ENCODE measurements at regions not wholly inside any gene's neighbourhood (a gene's known extent, or its start where the extent isn't known, plus 50 kb on each side); places are given as distances from the start of the nearest gene placed in this dataset.

DNA sequence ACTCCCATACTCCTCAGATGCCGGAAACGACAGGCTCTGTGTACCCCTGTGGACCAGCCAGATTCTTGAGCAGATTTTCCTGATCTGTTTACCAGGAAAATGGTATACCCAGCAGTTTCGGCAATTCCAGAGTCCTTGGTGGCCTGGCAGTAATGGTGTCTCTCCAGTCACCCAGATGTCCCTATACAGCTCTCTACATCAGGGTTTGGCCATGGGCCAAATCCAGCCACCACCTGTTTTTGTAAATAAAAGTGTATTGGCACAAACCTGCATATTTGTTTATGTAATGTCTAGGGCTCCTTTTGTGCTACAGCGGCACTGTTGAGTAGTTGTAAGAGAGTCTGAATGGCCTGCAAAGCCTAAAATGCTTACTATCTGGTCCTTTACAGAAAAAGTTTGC lies 491.3 kb downstream of the RPS24 start:
- H3K4me1 Mint-ChIP-seq (ENCODE audit: low read depth, unreplicated experiment): peaks cover 15% of the 10 kb centered on the region
- CTCF ChIA-PET: no interaction called here
- peaks cover 50% of the 10 kb centered on the region for H3K27me3 Mint-ChIP-seq (ENCODE audit: unreplicated experiment)
- no peak overlapping the region for H3K27ac Mint-ChIP-seq (ENCODE audit: unreplicated experiment)
- BruUV-seq (replicated peaks): no TSS peak
- TF ChIP-seq, protein P1, sequence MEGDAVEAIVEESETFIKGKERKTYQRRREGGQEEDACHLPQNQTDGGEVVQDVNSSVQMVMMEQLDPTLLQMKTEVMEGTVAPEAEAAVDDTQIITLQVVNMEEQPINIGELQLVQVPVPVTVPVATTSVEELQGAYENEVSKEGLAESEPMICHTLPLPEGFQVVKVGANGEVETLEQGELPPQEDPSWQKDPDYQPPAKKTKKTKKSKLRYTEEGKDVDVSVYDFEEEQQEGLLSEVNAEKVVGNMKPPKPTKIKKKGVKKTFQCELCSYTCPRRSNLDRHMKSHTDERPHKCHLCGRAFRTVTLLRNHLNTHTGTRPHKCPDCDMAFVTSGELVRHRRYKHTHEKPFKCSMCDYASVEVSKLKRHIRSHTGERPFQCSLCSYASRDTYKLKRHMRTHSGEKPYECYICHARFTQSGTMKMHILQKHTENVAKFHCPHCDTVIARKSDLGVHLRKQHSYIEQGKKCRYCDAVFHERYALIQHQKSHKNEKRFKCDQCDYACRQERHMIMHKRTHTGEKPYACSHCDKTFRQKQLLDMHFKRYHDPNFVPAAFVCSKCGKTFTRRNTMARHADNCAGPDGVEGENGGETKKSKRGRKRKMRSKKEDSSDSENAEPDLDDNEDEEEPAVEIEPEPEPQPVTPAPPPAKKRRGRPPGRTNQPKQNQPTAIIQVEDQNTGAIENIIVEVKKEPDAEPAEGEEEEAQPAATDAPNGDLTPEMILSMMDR (IDR thresholded peaks at IDR 0.05; ENCODE audit: unreplicated experiment): no peak
- intact Hi-C loops (cut with micrococcal nuclease; ENCODE audit: unreplicated experiment): loop anchor here (10.0 kb wide), 1 partner anchor 480 kb away; no protein-coding TSS in a partner anchor
- no peaks in the 10 kb centered on the region for H3K9me3 Mint-ChIP-seq (ENCODE audit: low read depth, unreplicated experiment)
- no peak for DNase-seq
- no peak overlapping the region for H3K4me3 Mint-ChIP-seq (ENCODE audit: low read depth, unreplicated experiment)
- H3K36me3 Mint-ChIP-seq (ENCODE audit: insufficient read depth, unreplicated experiment): no peaks in the 10 kb centered on the region

DNA sequence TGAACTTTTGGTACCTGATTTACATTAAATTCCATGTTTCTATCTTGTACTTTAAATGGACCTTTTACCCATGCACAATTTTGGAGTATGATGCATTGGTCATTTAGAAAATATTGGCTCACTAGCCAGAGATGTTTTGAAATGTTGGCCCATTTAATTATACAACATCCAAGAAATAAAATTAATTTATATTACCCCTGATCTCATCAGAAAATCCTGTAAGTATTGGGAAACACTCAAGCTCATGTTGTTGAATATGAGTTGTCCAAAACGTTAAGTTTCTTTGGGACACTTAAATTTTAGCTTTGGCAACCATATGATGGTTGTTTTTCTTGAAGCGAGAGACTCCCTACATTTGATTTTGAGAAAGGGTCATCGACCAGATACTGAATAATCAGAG lies 492.7 kb downstream of the RPS24 start:
- H3K27me3 Mint-ChIP-seq (ENCODE audit: unreplicated experiment): peaks cover 52% of the 10 kb centered on the region
- H3K4me1 Mint-ChIP-seq (ENCODE audit: low read depth, unreplicated experiment): peaks cover 9% of the 10 kb centered on the region
- TF ChIP-seq, protein P1 (IDR thresholded peaks at IDR 0.05; ENCODE audit: unreplicated experiment): no peak
- H3K9me3 Mint-ChIP-seq (ENCODE audit: low read depth, unreplicated experiment): no peaks in the 10 kb centered on the region
- intact Hi-C loops (cut with micrococcal nuclease; ENCODE audit: unreplicated experiment): loop anchor here (10.0 kb wide), 1 partner anchor 482 kb away; no protein-coding TSS in a partner anchor
- DNase-seq: no peak
- H3K27ac Mint-ChIP-seq (ENCODE audit: unreplicated experiment): no peak overlapping the region
- CTCF ChIA-PET: no interaction called here
- H3K4me3 Mint-ChIP-seq (ENCODE audit: low read depth, unreplicated experiment): no peak overlapping the region
- H3K36me3 Mint-ChIP-seq (ENCODE audit: insufficient read depth, unreplicated experiment): no peaks in the 10 kb centered on the region
- no TSS peak for BruUV-seq (replicated peaks)

DNA sequence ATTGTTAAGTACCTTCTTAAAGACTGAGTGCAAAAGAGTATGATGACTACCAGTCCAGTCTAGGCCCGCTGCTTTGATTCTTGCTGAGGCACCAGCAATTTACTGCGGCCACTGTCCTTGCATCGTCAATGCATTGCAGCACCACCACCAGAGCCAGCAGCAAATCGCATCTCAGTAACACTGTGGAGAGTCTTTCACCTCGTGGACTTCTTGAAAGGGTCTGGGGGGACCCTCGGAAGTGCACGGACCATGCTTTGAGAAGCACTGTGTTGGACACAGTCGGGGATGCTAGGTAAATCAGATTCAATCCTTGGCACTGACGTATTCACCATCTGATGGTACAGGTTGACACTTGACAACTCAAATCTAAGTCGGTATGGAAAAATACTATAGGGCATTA lies 493.6 kb downstream of the RPS24 start:
- peaks cover 57% of the 10 kb centered on the region for H3K27me3 Mint-ChIP-seq (ENCODE audit: unreplicated experiment)
- no peaks in the 10 kb centered on the region for H3K36me3 Mint-ChIP-seq (ENCODE audit: insufficient read depth, unreplicated experiment)
- no peak overlapping the region for H3K4me3 Mint-ChIP-seq (ENCODE audit: low read depth, unreplicated experiment)
- TF ChIP-seq, protein P1 (IDR thresholded peaks at IDR 0.05; ENCODE audit: unreplicated experiment): no peak
- intact Hi-C loops (cut with micrococcal nuclease; ENCODE audit: unreplicated experiment): loop anchor here (10.0 kb wide), 1 partner anchor 482 kb away; no protein-coding TSS in a partner anchor
- H3K9me3 Mint-ChIP-seq (ENCODE audit: low read depth, unreplicated experiment): no peaks in the 10 kb centered on the region
- peaks cover 3% of the 10 kb centered on the region for H3K4me1 Mint-ChIP-seq (ENCODE audit: low read depth, unreplicated experiment)
- no peak for DNase-seq
- H3K27ac Mint-ChIP-seq (ENCODE audit: unreplicated experiment): no peak overlapping the region
- CTCF ChIA-PET: no interaction called here
- BruUV-seq (replicated peaks): no TSS peak

DNA sequence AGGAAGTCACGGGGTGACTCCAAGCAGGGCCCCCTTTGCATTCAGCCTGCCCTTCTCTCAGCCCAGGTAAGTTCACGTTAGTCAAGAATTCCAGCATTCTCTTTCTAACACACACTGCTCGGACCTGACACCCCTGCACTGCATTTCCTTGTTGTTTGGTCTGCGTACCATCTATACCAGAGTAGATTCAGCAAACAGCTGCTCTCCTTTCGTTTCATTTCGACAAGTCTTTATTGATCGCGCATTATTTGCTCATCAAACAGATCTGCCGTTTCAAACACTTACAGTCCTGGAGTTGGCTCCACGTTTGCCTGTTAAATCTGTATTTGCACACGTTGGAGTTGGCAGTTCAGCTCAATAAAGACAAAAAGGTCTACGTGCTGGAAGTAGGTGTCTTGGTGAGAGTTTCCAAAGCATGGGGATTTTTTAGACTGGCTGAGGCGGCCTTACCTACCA lies 495.1 kb downstream of the RPS24 start:
- no peak for DNase-seq
- no peaks in the 10 kb centered on the region for H3K36me3 Mint-ChIP-seq (ENCODE audit: insufficient read depth, unreplicated experiment)
- TF ChIP-seq, protein P1 (IDR thresholded peaks at IDR 0.05; ENCODE audit: unreplicated experiment): no peak
- intact Hi-C loops (cut with micrococcal nuclease; ENCODE audit: unreplicated experiment): loop anchor here (10.0 kb wide), 1 partner anchor 484 kb away; no protein-coding TSS in a partner anchor
- CTCF ChIA-PET: no interaction called here
- peak overlapping the region; percentile 23 for H3K4me3 Mint-ChIP-seq (ENCODE audit: low read depth, unreplicated experiment)
- H3K9me3 Mint-ChIP-seq (ENCODE audit: low read depth, unreplicated experiment): no peaks in the 10 kb centered on the region
- no TSS peak for BruUV-seq (replicated peaks)
- no peak overlapping the region for H3K27ac Mint-ChIP-seq (ENCODE audit: unreplicated experiment)
- H3K27me3 Mint-ChIP-seq (ENCODE audit: unreplicated experiment): peaks cover 60% of the 10 kb centered on the region
- H3K4me1 Mint-ChIP-seq (ENCODE audit: low read depth, unreplicated experiment): no peaks in the 10 kb centered on the region
